ACC112 (cell line): ENCODE measurements at regions not wholly inside any gene's neighbourhood (a gene's known extent, or its start where the extent isn't known, plus 50 kb on each side); places are given as distances from the start of the nearest gene placed in this dataset.
"Not testable (repeated sequence)": the region's sequence is repeated elsewhere in the genome, so short reads cannot be mapped to it uniquely, and the experiment has no call there.

Experiments
- H2AFZ ChIP-seq: fragments of 200-600 bp; sonication (generic); one replicate; pipeline ENCODE4 v1.6.0; 2017; ENCODE audit warnings: antibody characterized with exemption, low read length; ENCODE audit not compliant: unreplicated experiment
- H3K27ac ChIP-seq: fragments of 200-600 bp; sonication (generic); 2 replicates; pipeline ENCODE4 v1.5.1; 2014; ENCODE audit warnings: low read depth, mild to moderate bottlenecking, antibody characterized with exemption, low read length, moderate library complexity
- H3K27me3 ChIP-seq: fragments of 200-600 bp; sonication (generic); 2 replicates; pipeline ENCODE4 v1.6.1; 2014; ENCODE audit warnings: mild to moderate bottlenecking, antibody characterized with exemption, low read length, moderate library complexity, mixed read lengths; ENCODE audit not compliant: insufficient read depth
- H3K36me3 ChIP-seq: fragments of 200-600 bp; sonication (generic); 2 replicates; pipeline ENCODE4 v1.6.1; 2016; ENCODE audit warnings: mild to moderate bottlenecking, antibody characterized with exemption, low read length, moderate library complexity, mixed read lengths; ENCODE audit not compliant: insufficient read depth
- H3K4me1 ChIP-seq: fragments of 200-600 bp; sonication (generic); one replicate; pipeline ENCODE4 v1.6.1; 2016; ENCODE audit warnings: low read length, mixed read lengths; ENCODE audit not compliant: insufficient read depth, unreplicated experiment, control insufficient read depth
- H3K4me3 ChIP-seq: fragments of 200-600 bp; sonication (generic); 2 replicates; pipeline ENCODE4 v1.5.1; 2014; ENCODE audit warnings: mild to moderate bottlenecking, low read depth, low read length
- H3K79me2 ChIP-seq: fragments of 200-600 bp; sonication (generic); one replicate; pipeline ENCODE4 v1.6.0; 2016; ENCODE audit warnings: low read length; ENCODE audit not compliant: control insufficient read depth, unreplicated experiment, insufficient read depth

DNA sequence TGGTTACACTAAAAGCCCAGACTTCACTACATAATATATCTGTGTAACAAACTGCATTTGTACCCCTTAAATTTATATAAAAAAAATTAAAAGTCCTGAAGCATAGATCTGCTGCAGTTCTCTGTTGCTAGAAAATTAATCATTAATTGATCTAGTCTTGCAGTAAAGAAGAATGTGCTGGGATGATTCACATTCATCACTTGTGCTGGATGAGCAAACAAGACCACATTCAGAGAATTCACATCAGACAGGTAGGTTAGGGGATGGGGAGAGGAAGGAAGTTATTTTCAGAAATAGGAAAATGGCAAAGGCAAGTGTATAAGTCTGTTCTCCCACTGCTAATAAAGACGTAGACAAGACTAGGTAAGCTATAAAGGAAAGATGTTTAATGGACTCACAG, 1019.0 kb downstream of the KCNMA1 start:
- no peak overlapping the region for H2AFZ ChIP-seq
- no peaks in the 10 kb centered on the region for H3K4me1 ChIP-seq
- no peak overlapping the region for H3K27ac ChIP-seq
- no peak overlapping the region for H3K4me3 ChIP-seq
- H3K79me2 ChIP-seq = no peaks in the 10 kb centered on the region
- H3K36me3 ChIP-seq = no peaks in the 10 kb centered on the region
- no peaks in the 10 kb centered on the region for H3K27me3 ChIP-seq

DNA sequence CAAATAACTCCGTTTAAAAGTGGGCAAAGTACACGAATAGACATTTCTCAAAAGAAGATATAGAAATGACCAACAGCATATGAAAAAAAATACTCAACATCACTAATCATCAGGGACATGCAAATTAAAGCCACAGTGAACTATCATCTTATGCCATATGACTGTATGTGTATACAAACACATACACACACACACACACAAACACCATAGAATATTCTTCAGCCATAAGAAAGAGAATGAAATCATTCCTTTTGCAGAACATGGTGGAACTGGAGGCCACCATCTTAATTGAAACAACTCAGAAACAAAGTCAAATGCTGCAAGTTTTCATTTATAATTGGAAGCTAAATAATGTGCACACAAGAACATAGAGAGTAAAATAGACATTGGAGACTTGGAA, 1019.4 kb downstream of the KCNMA1 start:
- Histone ChIP-seq H3K27me3 (no peaks in the 10 kb centered on the region), H3K4me1 (no peaks in the 10 kb centered on the region), H3K79me2 (no peaks in the 10 kb centered on the region), H2AFZ (no peak overlapping the region), H3K36me3 (no peaks in the 10 kb centered on the region), H3K27ac (no peak overlapping the region), H3K4me3 (no peak overlapping the region)

DNA sequence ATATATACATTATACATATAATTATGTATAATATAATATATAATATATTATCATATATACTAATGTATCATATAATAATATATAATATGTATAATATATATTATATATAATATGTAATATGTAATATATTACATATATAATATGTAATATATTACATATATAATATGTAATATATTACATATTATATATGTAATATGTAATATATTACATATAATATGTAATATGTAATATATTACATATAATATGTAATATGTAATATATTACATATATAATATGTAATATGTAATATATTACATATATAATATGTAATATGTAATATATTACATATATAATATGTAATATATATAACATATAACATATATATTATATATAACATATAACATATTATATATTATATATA, 1020.9 kb downstream of the KCNMA1 start:
- not testable (repeated sequence) for H3K27me3 ChIP-seq, H2AFZ ChIP-seq, H3K4me3 ChIP-seq, H3K36me3 ChIP-seq, H3K79me2 ChIP-seq, H3K27ac ChIP-seq, H3K4me1 ChIP-seq

DNA sequence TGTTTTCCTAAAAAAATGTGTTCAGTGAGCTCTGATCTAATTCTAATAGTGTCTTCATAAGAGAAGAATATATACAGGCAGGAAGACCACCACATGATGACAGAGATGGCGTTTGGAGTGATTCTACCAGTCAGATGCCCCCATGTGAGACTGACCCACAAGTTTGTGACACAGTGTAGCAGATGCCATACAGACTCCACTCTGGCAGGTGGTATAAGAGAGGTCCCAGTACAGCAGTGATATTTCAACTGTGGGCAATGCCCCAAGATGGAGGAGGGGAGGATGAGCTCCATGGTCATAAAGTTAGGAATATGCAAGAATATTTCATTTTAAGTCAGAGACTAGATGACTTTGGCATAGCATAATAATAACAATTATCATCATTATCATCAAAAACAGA, 1022.6 kb downstream of the KCNMA1 start:
- no peak overlapping the region for H3K4me3 ChIP-seq
- H3K4me1 ChIP-seq = no peaks in the 10 kb centered on the region
- H2AFZ ChIP-seq = no peak overlapping the region
- H3K79me2 ChIP-seq = no peaks in the 10 kb centered on the region
- H3K36me3 ChIP-seq = no peaks in the 10 kb centered on the region
- no peak overlapping the region for H3K27ac ChIP-seq
- no peaks in the 10 kb centered on the region for H3K27me3 ChIP-seq
